ENCODE measurements at regions not wholly inside any gene's neighbourhood (a gene's known extent, or its start where the extent isn't known, plus 50 kb on each side); places are given as distances from the start of the nearest gene placed in this dataset.

DNA sequence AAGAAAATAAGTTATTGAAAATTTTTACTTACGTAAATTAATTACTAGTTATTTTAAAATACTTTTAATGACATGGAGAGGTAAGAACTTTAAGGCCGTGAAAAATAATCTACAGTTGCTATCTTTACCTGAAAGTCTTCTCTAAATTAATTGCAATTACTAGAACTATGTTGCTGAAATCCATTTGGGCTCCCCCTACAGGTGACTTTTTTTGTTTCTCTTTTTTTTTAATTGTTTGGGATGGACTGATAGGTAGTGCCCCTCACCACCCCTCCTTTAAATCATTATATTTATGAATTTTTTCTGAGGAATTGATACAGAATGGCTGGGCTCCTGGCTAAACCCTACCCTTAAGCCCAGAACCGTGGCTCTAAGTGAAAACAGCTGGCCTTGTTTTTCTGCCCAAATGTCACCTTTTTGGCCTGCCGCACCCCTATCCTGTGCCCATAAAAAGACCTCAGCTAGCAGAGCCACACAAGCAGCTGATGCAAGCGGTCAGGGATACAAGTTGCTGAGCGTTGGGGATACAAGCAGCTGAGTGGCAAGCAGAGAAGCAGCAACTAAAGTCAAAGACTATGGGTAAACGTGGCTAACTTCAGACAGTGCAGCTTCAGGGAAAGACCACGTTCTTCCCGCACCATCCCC, 315.2 kb upstream of the ACO1 start:
- TF ChIP-seq, protein P1, sequence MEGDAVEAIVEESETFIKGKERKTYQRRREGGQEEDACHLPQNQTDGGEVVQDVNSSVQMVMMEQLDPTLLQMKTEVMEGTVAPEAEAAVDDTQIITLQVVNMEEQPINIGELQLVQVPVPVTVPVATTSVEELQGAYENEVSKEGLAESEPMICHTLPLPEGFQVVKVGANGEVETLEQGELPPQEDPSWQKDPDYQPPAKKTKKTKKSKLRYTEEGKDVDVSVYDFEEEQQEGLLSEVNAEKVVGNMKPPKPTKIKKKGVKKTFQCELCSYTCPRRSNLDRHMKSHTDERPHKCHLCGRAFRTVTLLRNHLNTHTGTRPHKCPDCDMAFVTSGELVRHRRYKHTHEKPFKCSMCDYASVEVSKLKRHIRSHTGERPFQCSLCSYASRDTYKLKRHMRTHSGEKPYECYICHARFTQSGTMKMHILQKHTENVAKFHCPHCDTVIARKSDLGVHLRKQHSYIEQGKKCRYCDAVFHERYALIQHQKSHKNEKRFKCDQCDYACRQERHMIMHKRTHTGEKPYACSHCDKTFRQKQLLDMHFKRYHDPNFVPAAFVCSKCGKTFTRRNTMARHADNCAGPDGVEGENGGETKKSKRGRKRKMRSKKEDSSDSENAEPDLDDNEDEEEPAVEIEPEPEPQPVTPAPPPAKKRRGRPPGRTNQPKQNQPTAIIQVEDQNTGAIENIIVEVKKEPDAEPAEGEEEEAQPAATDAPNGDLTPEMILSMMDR (IDR thresholded peaks at IDR 0.05; ENCODE audit: extremely low read depth in 1 of 2, insufficient read depth in 1 of 2, low read depth in 1 of 2, low read length in 2 of 2) = no peak
- no peak for TF ChIP-seq EZH2 (IDR thresholded peaks at IDR 0.05; ENCODE audit: borderline replicate concordance, low read depth, low read length, severe bottlenecking)
- no peak for TF ChIP-seq FOS (IDR thresholded peaks at IDR 0.05; ENCODE audit: borderline replicate concordance, insufficient read depth, low read length)
- TF ChIP-seq MYC (IDR thresholded peaks at IDR 0.05; ENCODE audit: low read depth, low read length) = no peak
- TF ChIP-seq POLR2A (IDR thresholded peaks at IDR 0.05; ENCODE audit: low read depth, low read length) = no peak
- TF ChIP-seq POLR2AphosphoS5 (IDR thresholded peaks at IDR 0.05; ENCODE audit: insufficient read depth, low read depth, low read length) = no peak
- TF ChIP-seq JUN (IDR thresholded peaks at IDR 0.05; ENCODE audit: borderline replicate concordance, insufficient read depth, insufficient read length, low read depth) = no peak
- TF ChIP-seq, protein P2, sequence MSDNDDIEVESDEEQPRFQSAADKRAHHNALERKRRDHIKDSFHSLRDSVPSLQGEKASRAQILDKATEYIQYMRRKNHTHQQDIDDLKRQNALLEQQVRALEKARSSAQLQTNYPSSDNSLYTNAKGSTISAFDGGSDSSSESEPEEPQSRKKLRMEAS (IDR thresholded peaks at IDR 0.05; ENCODE audit: insufficient read depth, insufficient read length) = no peak
